T-cell (primary cell): ENCODE measurements at regions not wholly inside any gene's neighbourhood (a gene's known extent, or its start where the extent isn't known, plus 50 kb on each side); places are given as distances from the start of the nearest gene placed in this dataset.
"Not testable (repeated sequence)": the region's sequence is repeated elsewhere in the genome, so short reads cannot be mapped to it uniquely, and the experiment has no call there.

Source experiments
- ATAC-seq, 4 experiments: fragments of 200-7000 bp in 3 of 4; fragments of 150-1000 bp in 1 of 4; cut with Tn5 transposase; replicated peaks in 1 of 4; 1 replicate in 3 of 4; 2 replicates in 1 of 4; pipeline ENCODE4 v1.10.0; 2021; ENCODE audit warnings: moderate library complexity in 3 of 4, mild to moderate bottlenecking in 2 of 4, moderate number of reproducible peaks in 1 of 4
- CTCF ChIA-PET, 2 donors: fragments of 300-600 bp; sonication (Branson Sonifier 250); formaldehyde crosslinking; loops; one replicate each; lab custom pipeline; 2022; ENCODE audit warnings: antibody characterized with exemption in 2 of 2; lab: Charles Lee
- POLR2A ChIA-PET, 2 donors: fragments of 300-600 bp; sonication (Branson Sonifier 250); formaldehyde crosslinking; loops; one replicate each; lab custom pipeline; 2022; ENCODE audit warnings: antibody characterized with exemption in 2 of 2; lab: Charles Lee
- DNase-seq, 35 experiments: peaks; one replicate each; pipeline versions ENCODE4 v3.0.0 to v3.0.0-alpha.2; 2013 to 2023
- H3K27ac ChIP-seq: one replicate; pipeline ENCODE4 v1.5.1; 2013; ENCODE audit warnings: low read length
- H3K27me3 ChIP-seq, 2 experiments: replicated peaks in 1 of 2; 1 replicate in 1 of 2; 2 replicates in 1 of 2; pipeline versions ENCODE4 v1.6.1 to v1.7.0; 2013; ENCODE audit warnings: low read length in 1 of 2, mixed read lengths in 1 of 2; ENCODE audit not compliant: control insufficient read depth in 2 of 2, insufficient read depth in 2 of 2; ENCODE audit errors: extremely low read depth in 1 of 2
- H3K36me3 ChIP-seq, 2 donors: 1 replicate in 1 of 2; 2 replicates in 1 of 2; pipeline versions ENCODE4 v1.6.1 to v1.7.0; 2013; ENCODE audit warnings: low read length in 1 of 2; ENCODE audit not compliant: control insufficient read depth in 2 of 2, insufficient read depth in 1 of 2; ENCODE audit errors: extremely low read depth in 1 of 2
- H3K4me1 ChIP-seq, 2 experiments: 1 replicate in 1 of 2; 2 replicates in 1 of 2; pipeline versions ENCODE4 v1.6.1 to v1.7.0; 2013; ENCODE audit warnings: low read length in 2 of 2, mixed read lengths in 1 of 2; ENCODE audit not compliant: insufficient read depth in 2 of 2, control insufficient read depth in 1 of 2; ENCODE audit errors: extremely low read depth in 1 of 2
- H3K4me3 ChIP-seq, 2 donors: 1 replicate in 1 of 2; 2 replicates in 1 of 2; pipeline versions ENCODE4 v1.5.1 to v1.7.0; 2013; ENCODE audit warnings: mild to moderate bottlenecking in 2 of 2, low read length in 1 of 2, moderate library complexity in 1 of 2; ENCODE audit not compliant: control insufficient read depth in 1 of 2; ENCODE audit errors: extremely low read depth in 1 of 2
- H3K9me3 ChIP-seq: 2 replicates; pipeline ENCODE4 v1.7.0; 2013
- H3K27ac Mint-ChIP-seq, 2 donors: one replicate each; pipeline ENCODE4 v1.8.0; 2020 to 2021; ENCODE audit warnings: mild to moderate bottlenecking in 2 of 2, mixed read lengths in 2 of 2
- H3K27me3 Mint-ChIP-seq, 2 donors: one replicate each; pipeline ENCODE4 v1.8.0; 2021 to 2022; ENCODE audit warnings: mixed read lengths in 2 of 2
- H3K36me3 Mint-ChIP-seq: one replicate; pipeline ENCODE4 v1.8.0; 2021; ENCODE audit warnings: mixed read lengths
- H3K4me1 Mint-ChIP-seq, 3 donors: one replicate each; pipeline ENCODE4 v1.8.0; 2020 to 2022; ENCODE audit warnings: mixed read lengths in 3 of 3, mild to moderate bottlenecking in 1 of 3
- H3K4me3 Mint-ChIP-seq, 3 donors: one replicate each; pipeline ENCODE4 v1.8.0; 2020 to 2022; ENCODE audit warnings: mild to moderate bottlenecking in 3 of 3, mixed read lengths in 3 of 3, moderate library complexity in 3 of 3
- H3K9me3 Mint-ChIP-seq, 3 donors: one replicate each; pipeline ENCODE4 v1.8.0; 2020 to 2022; ENCODE audit warnings: mixed read lengths in 3 of 3
- WGBS: methylation state at CpG from one replicate; pipeline ENCODE4 v1.1.5; 2013; ENCODE audit warnings: missing lambda C conversion rate; ENCODE audit not compliant: insufficient coverage; 5-methylcytosine and 5-hydroxymethylcytosine counted together

DNA sequence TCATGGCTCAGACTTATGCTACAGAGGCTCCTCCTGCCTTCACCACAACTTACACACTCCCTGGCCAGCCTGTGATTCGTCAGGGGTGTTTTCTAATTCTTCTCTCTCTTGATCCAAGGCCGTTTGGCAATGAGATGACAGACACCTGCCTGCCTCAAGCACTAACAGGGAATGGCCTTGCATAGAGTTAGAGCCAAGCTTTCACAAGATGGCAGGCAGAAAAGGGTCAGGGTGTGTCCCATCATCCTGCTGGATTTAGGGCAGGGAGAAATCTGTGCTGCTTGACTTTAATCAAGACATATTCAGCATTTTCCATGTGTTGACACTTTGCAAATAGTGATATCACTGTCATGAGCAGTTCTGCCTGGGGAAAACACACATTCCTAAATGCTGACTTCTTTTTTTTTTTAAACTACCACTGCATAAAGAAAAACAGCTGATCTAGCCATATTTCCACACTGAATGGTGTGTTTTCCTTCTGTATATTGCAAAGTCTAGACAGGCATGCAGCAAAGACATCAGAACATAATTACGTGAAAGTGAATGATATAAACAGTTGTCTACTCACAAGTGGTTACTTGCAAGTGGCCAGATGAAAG lies 95.0 kb upstream of the SLC25A48 start:
- no peaks in the 10 kb centered on the region for H3K9me3 Mint-ChIP-seq
- Histone ChIP-seq H3K27ac (no peak overlapping the region), H3K4me1 (no peaks in the 10 kb centered on the region), H3K27me3 (peaks cover 0 to 2% of the 10 kb centered on the region in 2 experiments), H3K9me3 (no peaks in the 10 kb centered on the region), H3K36me3 (no peaks in the 10 kb centered on the region), H3K4me3 (no peak overlapping the region)
- WGBS, result 75% methylated on average over 2 of the region's 3 CpGs
- H3K4me1 Mint-ChIP-seq, result no peaks in the 10 kb centered on the region
- no peak overlapping the region for H3K27ac Mint-ChIP-seq
- POLR2A ChIA-PET, result no interaction called here
- peaks cover 1 to 5% of the 10 kb centered on the region in 2 donors for H3K27me3 Mint-ChIP-seq
- no peak overlapping the region for H3K4me3 Mint-ChIP-seq
- H3K36me3 Mint-ChIP-seq, result no peaks in the 10 kb centered on the region
- DNase-seq (no peak), ATAC-seq (no peak)
- CTCF ChIA-PET, result no interaction called here

DNA sequence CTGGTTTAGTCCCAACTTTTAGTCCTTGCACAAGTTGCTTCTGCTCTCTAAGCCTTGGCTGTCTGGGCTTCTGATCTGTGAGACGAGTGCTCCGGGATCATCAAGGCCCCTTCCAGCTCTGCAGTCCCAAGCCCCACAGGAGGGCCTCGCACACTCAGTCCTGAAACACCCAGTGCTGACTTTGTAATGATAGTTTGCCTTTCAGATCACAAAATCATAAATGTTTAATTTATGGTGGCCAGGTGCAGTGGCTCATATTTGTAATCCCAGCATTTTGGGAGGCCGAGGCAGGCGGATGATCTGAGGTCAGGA lies 95.9 kb upstream of the SLC25A48 start:
- WGBS, result no CpG with 5 or more reads among the region's 5 CpGs
- Histone ChIP-seq H3K36me3 (no peaks in the 10 kb centered on the region), H3K4me1 (no peaks in the 10 kb centered on the region), H3K27ac (no peak overlapping the region), H3K27me3 (no peaks in the 10 kb centered on the region), H3K9me3 (no peaks in the 10 kb centered on the region), H3K4me3 (no peak overlapping the region)
- H3K27me3 Mint-ChIP-seq, result peaks cover 1 to 5% of the 10 kb centered on the region in 2 donors
- ChIA-PET CTCF (no interaction called here), POLR2A (no interaction called here)
- DNase-seq (no peak), ATAC-seq (no peak)
- H3K4me1 Mint-ChIP-seq, result no peaks in the 10 kb centered on the region
- H3K36me3 Mint-ChIP-seq, result no peaks in the 10 kb centered on the region
- H3K4me3 Mint-ChIP-seq, result no peak overlapping the region
- no peaks in the 10 kb centered on the region for H3K9me3 Mint-ChIP-seq
- no peak overlapping the region for H3K27ac Mint-ChIP-seq

DNA sequence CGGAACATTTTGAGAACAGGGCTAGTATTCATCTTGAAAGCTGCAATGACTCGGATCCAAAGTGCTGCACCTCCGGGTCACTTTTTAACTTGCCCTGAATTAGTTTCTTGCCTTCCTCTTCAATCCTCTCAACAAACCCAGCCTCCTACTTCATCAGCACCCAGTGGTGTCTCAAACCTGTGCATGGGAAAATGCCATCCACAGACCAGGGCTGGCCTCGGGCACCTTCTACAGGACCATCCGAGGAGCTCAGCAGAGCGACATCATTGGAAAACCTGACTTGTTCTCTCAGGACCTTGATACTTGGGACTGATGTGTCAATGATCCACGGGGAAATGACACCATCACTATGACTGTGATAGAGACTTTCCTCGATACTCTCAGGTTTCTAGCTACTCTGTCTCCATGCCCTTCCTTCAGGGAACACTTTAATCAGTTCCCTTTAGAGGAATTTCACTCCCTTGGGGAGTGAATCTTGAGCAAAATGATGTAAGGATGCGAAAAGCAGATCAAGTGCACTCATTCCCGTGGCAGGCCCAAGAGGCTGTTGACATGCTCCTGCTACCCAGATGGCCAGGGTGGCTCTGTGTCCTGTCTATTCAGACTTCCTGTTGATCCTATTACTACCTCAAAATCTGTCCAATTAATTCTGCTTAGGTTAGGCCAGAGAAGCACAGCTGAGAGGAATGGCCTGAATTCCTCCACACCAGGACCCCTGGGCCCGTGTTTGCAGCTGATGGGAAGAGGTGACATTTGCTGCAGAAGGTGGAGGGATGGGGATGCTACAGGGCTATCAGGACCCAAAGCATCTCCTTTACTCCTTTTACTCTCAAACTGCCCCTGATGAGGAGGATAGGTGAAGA lies 96.5 kb upstream of the SLC25A48 start:
- no peak overlapping the region for H3K4me3 ChIP-seq
- no peaks in the 10 kb centered on the region for H3K27me3 ChIP-seq
- no peak overlapping the region for H3K27ac ChIP-seq
- no peaks in the 10 kb centered on the region for H3K36me3 ChIP-seq
- H3K9me3 Mint-ChIP-seq, result no peaks in the 10 kb centered on the region
- no peaks in the 10 kb centered on the region for H3K4me1 ChIP-seq
- H3K4me1 Mint-ChIP-seq, result no peaks in the 10 kb centered on the region
- ChIA-PET CTCF (no interaction called here), POLR2A (no interaction called here)
- H3K36me3 Mint-ChIP-seq, result no peaks in the 10 kb centered on the region
- H3K27me3 Mint-ChIP-seq, result peaks cover 1 to 5% of the 10 kb centered on the region in 2 donors
- no peaks in the 10 kb centered on the region for H3K9me3 ChIP-seq
- no peak overlapping the region for H3K4me3 Mint-ChIP-seq
- no peak overlapping the region for H3K27ac Mint-ChIP-seq
- DNase-seq (no peak), ATAC-seq (no peak)
- 79% methylated on average over 8 of the region's 11 CpGs for WGBS

DNA sequence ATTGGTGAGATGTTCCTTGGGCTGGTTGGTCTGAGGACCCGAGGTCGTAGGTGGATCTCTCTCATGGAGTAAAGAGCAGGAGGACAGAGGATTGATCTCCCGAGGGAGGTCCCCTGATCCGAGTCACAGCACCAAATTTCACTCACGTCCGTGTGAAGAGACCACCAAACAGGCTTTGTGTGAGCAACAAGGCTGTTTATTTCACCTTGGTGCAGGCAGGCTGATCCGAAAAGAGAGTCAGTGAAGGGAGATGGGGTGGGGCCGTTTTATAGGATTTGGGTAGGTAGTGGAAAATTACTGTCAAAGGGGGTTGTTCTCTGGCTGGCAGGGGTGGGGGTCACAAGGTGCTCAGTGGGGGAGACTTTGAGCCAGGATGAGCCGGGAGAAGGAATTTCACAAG lies 97.5 kb upstream of the SLC25A48 start:
- H3K9me3 Mint-ChIP-seq, DNase-seq, H3K4me3 ChIP-seq, H3K4me3 Mint-ChIP-seq, H3K4me1 Mint-ChIP-seq, H3K36me3 Mint-ChIP-seq, H3K27me3 ChIP-seq, ATAC-seq, H3K27ac ChIP-seq, POLR2A ChIA-PET, H3K36me3 ChIP-seq, H3K9me3 ChIP-seq, H3K27me3 Mint-ChIP-seq, H3K27ac Mint-ChIP-seq, CTCF ChIA-PET, H3K4me1 ChIP-seq: not testable (repeated sequence)
- 56% methylated on average over 9 of the region's 9 CpGs for WGBS

DNA sequence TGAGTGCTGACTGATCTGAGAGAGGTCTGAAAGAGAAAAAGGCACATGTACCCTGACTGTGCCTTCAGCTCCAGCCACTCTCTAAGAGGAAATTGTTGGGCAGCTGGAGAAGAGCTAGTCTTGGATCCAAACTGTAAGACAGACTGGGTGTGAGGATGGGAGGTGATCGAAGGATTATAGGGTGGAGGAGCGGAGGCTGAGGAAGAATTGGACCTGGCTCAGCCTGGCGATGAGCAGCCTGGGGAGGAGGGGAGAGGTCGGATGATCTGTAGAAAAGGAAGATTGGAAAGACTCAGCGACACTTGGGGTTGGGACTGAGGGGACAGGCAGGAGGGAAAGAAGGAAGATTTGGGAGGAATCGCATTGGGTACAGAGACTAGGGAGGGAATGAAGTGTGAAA lies 98.6 kb upstream of the SLC25A48 start:
- no peaks in the 10 kb centered on the region for H3K9me3 Mint-ChIP-seq

DNA sequence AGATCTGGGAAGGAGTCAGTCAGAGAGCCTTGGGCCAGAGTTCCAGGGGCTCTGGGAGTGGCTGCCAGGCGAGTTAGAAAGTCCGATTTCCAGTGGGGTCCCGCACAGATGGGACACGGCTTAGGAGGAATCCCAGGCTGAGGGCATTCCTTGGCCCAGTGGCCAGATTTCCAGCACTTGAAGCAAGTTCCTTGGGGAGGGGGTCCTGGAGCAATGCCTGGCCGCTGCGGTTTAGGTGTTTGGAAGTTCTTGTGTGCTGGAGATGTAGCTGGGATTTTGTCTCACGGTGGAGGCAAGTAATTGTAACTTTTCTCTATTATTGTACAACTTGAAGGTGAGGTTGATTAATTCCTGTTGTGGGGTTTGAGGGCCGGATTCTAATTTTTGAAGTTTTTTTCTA lies 99.5 kb upstream of the SLC25A48 start:
- H3K4me3 ChIP-seq, H3K27ac ChIP-seq, H3K27me3 ChIP-seq, H3K27ac Mint-ChIP-seq, H3K9me3 Mint-ChIP-seq, ATAC-seq, H3K36me3 Mint-ChIP-seq, H3K9me3 ChIP-seq, H3K27me3 Mint-ChIP-seq, H3K36me3 ChIP-seq, CTCF ChIA-PET, H3K4me3 Mint-ChIP-seq, DNase-seq, POLR2A ChIA-PET, H3K4me1 ChIP-seq, H3K4me1 Mint-ChIP-seq: not testable (repeated sequence)
- WGBS, result 75% methylated on average over 4 of the region's 8 CpGs

More for the DNA sequence above, 98.6 kb upstream of the SLC25A48 start:
- no peaks in the 10 kb centered on the region for H3K27me3 ChIP-seq
- no peak for ATAC-seq
- ChIA-PET CTCF (no interaction called here), POLR2A (no interaction called here)
- Mint-ChIP-seq H3K4me1 (no peaks in the 10 kb centered on the region), H3K27me3 (peaks cover 1 to 5% of the 10 kb centered on the region in 2 donors), H3K36me3 (no peaks in the 10 kb centered on the region), H3K27ac (no peak overlapping the region), H3K4me3 (no peak overlapping the region)
- no peaks in the 10 kb centered on the region for H3K36me3 ChIP-seq
- no peak overlapping the region for H3K27ac ChIP-seq
- no peak for DNase-seq
- H3K9me3 ChIP-seq, result no peaks in the 10 kb centered on the region
- H3K4me1 ChIP-seq, result no peaks in the 10 kb centered on the region
- H3K4me3 ChIP-seq, result no peak overlapping the region
- 89% methylated on average over 6 of the region's 6 CpGs for WGBS
